KMS-11 (cell line): ENCODE measurements at regions not wholly inside any gene's neighbourhood (a gene's known extent, or its start where the extent isn't known, plus 50 kb on each side); places are given as distances from the start of the nearest gene placed in this dataset.

ENCODE experiments used
- H2AFZ ChIP-seq: fragments of 200-600 bp; sonication (generic); 2 replicates; pipeline ENCODE4 v1.6.1; 2016; ENCODE audit warnings: antibody characterized with exemption, mixed run types, low read depth
- H3K27ac ChIP-seq: fragments of 200-600 bp; sonication (generic); 2 replicates; pipeline ENCODE4 v1.6.1; 2016; ENCODE audit warnings: mild to moderate bottlenecking, mixed run types
- H3K27me3 ChIP-seq: fragments of 200-600 bp; sonication (generic); 2 replicates; pipeline ENCODE4 v1.6.1; 2017; ENCODE audit warnings: mild to moderate bottlenecking, low read depth, mixed run types, moderate library complexity; ENCODE audit not compliant: insufficient read depth
- H3K36me3 ChIP-seq: fragments of 200-600 bp; sonication (generic); 2 replicates; pipeline ENCODE4 v1.6.1; 2017; ENCODE audit warnings: mild to moderate bottlenecking, mixed run types; ENCODE audit not compliant: insufficient read depth
- H3K4me1 ChIP-seq: fragments of 200-600 bp; sonication (generic); 2 replicates; pipeline ENCODE4 v1.6.1; 2016; ENCODE audit warnings: mild to moderate bottlenecking, low read depth, mixed run types; ENCODE audit not compliant: poor library complexity, severe bottlenecking
- H3K4me2 ChIP-seq: fragments of 200-600 bp; sonication (generic); 2 replicates; pipeline ENCODE4 v1.7.0; 2016; ENCODE audit warnings: mild to moderate bottlenecking, mixed run types
- H3K4me3 ChIP-seq: fragments of 200-600 bp; sonication (generic); IDR thresholded peaks from 2 replicates; pipeline ENCODE4 v1.6.1; 2017; ENCODE audit warnings: low read depth, low read length, mixed read lengths; ENCODE audit not compliant: insufficient read depth
- H3K79me2 ChIP-seq: fragments of 200-600 bp; sonication (generic); 2 replicates; pipeline ENCODE4 v1.6.1; 2016; ENCODE audit warnings: low read depth, mixed run types; ENCODE audit not compliant: insufficient read depth
- H3K9ac ChIP-seq: fragments of 200-600 bp; sonication (generic); 2 replicates; pipeline ENCODE4 v1.6.1; 2016; ENCODE audit warnings: mild to moderate bottlenecking, mixed run types
- H4K20me1 ChIP-seq: fragments of 200-600 bp; sonication (generic); 2 replicates; pipeline ENCODE4 v1.6.1; 2016; ENCODE audit warnings: mild to moderate bottlenecking, mixed run types; ENCODE audit not compliant: insufficient read depth
- CTCF ChIP-seq: fragments of 200-600 bp; sonication (generic); conservative IDR thresholded peaks from 2 replicates; pipeline ENCODE4 v1.6.1; 2017; ENCODE audit warnings: low read depth, mild to moderate bottlenecking, antibody characterized with exemption, low read length, moderate library complexity, mixed read lengths

GRCh38 chr2:180075870-180076269 lies 68.8 kb upstream of the CWC22 start:
- no peak overlapping the region for H3K9ac ChIP-seq
- no peaks in the 10 kb centered on the region for H3K4me1 ChIP-seq
- H4K20me1 ChIP-seq, result no peaks in the 10 kb centered on the region
- H3K4me2 ChIP-seq, result no peak overlapping the region
- H3K27ac ChIP-seq, result no peak overlapping the region
- H3K4me3 ChIP-seq, result no peak overlapping the region
- no peaks in the 10 kb centered on the region for H3K27me3 ChIP-seq
- no peaks in the 10 kb centered on the region for H3K36me3 ChIP-seq
- no peaks in the 10 kb centered on the region for H3K79me2 ChIP-seq
- no peak for TF ChIP-seq CTCF
- H2AFZ ChIP-seq, result no peak overlapping the region

GRCh38 chr2:180071797-180072196 lies 64.7 kb upstream of the CWC22 start:
- H3K27ac ChIP-seq, result no peak overlapping the region
- no peaks in the 10 kb centered on the region for H4K20me1 ChIP-seq
- no peaks in the 10 kb centered on the region for H3K79me2 ChIP-seq
- no peak for TF ChIP-seq CTCF
- H3K27me3 ChIP-seq, result no peaks in the 10 kb centered on the region
- H3K9ac ChIP-seq, result no peak overlapping the region
- no peak overlapping the region for H3K4me2 ChIP-seq
- H3K36me3 ChIP-seq, result no peaks in the 10 kb centered on the region
- no peaks in the 10 kb centered on the region for H3K4me1 ChIP-seq
- no peak overlapping the region for H2AFZ ChIP-seq
- H3K4me3 ChIP-seq, result no peak overlapping the region

GRCh38 chr2:180063494-180064092 lies 56.5 kb upstream of the CWC22 start:
- no peak overlapping the region for H3K9ac ChIP-seq
- no peak overlapping the region for H3K4me3 ChIP-seq
- no peaks in the 10 kb centered on the region for H3K36me3 ChIP-seq
- H4K20me1 ChIP-seq, result no peaks in the 10 kb centered on the region
- H3K27ac ChIP-seq, result no peak overlapping the region
- no peaks in the 10 kb centered on the region for H3K27me3 ChIP-seq
- H3K4me1 ChIP-seq, result no peaks in the 10 kb centered on the region
- no peaks in the 10 kb centered on the region for H3K79me2 ChIP-seq
- TF ChIP-seq CTCF, result no peak
- H3K4me2 ChIP-seq, result no peak overlapping the region
- H2AFZ ChIP-seq, result no peak overlapping the region

GRCh38 chr2:180062178-180062577 lies 55.1 kb upstream of the CWC22 start:
- no peak overlapping the region for H3K4me3 ChIP-seq
- H3K27ac ChIP-seq, result no peak overlapping the region
- no peaks in the 10 kb centered on the region for H3K79me2 ChIP-seq
- TF ChIP-seq CTCF, result no peak
- H4K20me1 ChIP-seq, result no peaks in the 10 kb centered on the region
- no peak overlapping the region for H2AFZ ChIP-seq
- no peaks in the 10 kb centered on the region for H3K27me3 ChIP-seq
- H3K9ac ChIP-seq, result no peak overlapping the region
- H3K4me1 ChIP-seq, result no peaks in the 10 kb centered on the region
- no peaks in the 10 kb centered on the region for H3K36me3 ChIP-seq
- no peak overlapping the region for H3K4me2 ChIP-seq

GRCh38 chr2:180061546-180061945 lies 54.4 kb upstream of the CWC22 start:
- H3K27me3 ChIP-seq, result no peaks in the 10 kb centered on the region
- no peak overlapping the region for H3K4me2 ChIP-seq
- TF ChIP-seq CTCF, result no peak
- no peak overlapping the region for H3K4me3 ChIP-seq
- no peaks in the 10 kb centered on the region for H3K79me2 ChIP-seq
- no peaks in the 10 kb centered on the region for H3K36me3 ChIP-seq
- no peaks in the 10 kb centered on the region for H4K20me1 ChIP-seq
- no peak overlapping the region for H2AFZ ChIP-seq
- no peak overlapping the region for H3K27ac ChIP-seq
- H3K9ac ChIP-seq, result no peak overlapping the region
- no peaks in the 10 kb centered on the region for H3K4me1 ChIP-seq
